ENCODE measurements at regions not wholly inside any gene's neighbourhood (a gene's known extent, or its start where the extent isn't known, plus 50 kb on each side); places are given as distances from the start of the nearest gene placed in this dataset.

DNA sequence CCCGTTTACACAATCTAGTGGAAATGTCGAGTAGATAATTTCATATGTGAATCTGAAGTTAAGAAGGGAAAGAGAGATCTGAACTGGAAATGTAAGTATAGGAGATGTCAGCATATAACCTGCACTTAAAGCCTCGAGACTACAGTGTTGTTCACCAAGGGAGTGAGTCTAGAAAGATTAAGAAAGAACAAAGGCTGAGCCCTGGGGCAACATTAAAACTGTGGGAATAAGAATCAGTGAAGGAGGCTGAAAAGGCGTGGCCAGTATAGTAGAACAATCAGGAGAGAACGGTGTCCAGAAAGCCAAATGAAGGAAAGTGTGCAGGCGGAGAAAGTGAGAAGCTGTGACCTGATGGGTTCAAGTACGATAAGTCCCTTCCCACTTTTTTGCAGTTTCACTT lies 118.8 kb upstream of the TENM3 start:
- DNase-seq = no peak

DNA sequence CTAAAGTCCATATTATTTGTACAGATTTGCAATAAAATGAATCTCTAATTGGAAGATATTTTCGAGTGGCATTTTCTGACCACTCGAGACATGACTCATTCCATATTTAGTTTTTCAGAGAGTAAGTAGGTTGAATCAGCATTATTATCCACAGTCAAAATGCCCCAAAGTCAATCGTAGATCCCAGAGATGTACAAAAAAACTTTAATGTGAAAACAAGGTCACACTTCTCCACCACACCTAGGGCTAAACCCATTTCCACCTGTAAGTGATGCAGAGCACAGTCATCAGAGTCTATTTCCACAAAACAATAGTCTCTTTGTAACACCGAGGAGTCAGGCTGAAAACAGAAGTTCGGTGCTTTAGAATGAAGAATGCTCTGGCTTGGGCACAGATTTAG lies 117.1 kb upstream of the TENM3 start:
- no peak for DNase-seq

DNA sequence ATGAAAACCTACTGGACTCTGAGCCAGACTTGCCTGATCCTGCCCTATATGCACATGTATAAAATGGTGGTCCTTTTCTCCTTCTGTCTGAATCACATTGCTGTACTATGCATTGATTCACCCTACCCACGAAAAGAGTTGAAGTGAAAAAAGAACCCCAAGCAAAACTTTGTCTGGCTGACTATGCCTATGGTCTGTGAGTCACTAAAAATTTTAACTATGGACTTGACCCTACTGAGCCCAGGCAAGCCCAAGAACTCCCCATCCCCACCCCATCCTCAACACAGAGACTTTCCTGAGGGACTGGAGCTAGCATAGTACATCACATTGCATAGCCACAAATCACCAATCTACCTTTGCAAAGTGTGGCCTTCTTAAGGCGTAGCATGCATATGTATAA lies 116.6 kb upstream of the TENM3 start:
- no peak for DNase-seq

DNA sequence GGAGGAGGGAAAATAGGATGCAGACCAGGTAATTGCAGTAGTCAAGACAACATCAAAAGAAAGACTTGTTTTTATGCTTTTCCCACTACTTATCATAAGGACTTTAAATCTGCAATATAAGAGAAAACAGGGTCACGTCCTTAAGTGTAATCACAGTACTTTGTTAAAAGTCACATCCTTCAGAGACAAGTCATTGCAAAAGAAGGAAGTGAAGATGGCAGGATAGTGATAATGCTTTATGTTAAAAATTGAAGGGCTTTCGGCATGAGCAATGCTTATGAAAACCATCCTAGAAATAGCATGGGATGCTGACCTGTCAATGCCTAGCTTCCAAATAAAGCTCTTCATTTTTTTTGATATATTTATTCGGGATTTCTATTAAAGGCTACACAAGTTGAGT lies 110.2 kb upstream of the TENM3 start:
- DNase-seq = no peak

GRCh38 chr4:182134261-182134660 lies 108.9 kb upstream of the TENM3 start:
- DNase-seq = no peak

- no peak for DNase-seq
Measured at GRCh38 chr4:182136201-182136600, 107.0 kb upstream of the TENM3 start.

DNA sequence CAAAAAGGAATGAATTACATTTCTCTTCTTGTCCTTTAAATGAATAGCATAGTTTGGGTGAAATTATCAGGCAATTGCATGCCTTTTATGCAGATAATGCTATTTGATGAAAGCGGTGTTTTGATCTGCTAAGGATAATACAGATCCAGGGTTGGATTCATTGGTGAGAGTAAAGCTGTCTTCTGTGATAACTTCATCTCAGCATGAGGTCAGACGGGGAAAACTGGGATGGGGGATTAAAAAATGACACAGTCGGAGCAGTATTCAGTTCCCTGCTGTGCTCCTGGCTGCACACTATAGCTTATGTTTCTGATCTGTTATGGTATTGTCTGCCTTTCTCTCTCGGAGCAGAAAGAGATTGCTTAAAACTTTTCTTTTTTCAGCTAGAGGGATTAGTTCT lies 105.9 kb upstream of the TENM3 start:
- no peak for DNase-seq

- DNase-seq = no peak
Measured at GRCh38 chr4:182139491-182139890, 103.7 kb upstream of the TENM3 start.

DNA sequence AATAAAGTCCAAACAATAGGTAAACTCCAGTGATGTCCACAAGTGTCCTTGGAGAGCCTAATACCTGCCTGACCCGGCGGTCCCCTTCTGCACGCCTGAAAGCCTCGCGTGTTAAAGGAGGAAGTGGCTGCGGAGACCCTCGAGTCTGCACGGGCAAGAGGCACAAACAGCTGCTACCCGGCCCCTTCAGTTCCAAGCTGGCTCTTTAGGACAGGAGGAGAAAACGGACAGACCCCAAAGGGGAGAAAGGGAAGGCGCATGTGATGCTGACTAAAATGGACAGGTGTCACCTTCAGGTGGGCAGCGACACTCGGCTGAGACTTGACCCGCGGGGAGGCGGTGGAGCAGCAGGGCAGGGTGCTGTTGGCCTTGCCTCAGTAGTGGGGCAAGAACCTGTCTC lies 102.7 kb upstream of the TENM3 start:
- no peak for DNase-seq

- no peak for DNase-seq
Measured at GRCh38 chr4:182141061-182141460, 102.1 kb upstream of the TENM3 start.

DNA sequence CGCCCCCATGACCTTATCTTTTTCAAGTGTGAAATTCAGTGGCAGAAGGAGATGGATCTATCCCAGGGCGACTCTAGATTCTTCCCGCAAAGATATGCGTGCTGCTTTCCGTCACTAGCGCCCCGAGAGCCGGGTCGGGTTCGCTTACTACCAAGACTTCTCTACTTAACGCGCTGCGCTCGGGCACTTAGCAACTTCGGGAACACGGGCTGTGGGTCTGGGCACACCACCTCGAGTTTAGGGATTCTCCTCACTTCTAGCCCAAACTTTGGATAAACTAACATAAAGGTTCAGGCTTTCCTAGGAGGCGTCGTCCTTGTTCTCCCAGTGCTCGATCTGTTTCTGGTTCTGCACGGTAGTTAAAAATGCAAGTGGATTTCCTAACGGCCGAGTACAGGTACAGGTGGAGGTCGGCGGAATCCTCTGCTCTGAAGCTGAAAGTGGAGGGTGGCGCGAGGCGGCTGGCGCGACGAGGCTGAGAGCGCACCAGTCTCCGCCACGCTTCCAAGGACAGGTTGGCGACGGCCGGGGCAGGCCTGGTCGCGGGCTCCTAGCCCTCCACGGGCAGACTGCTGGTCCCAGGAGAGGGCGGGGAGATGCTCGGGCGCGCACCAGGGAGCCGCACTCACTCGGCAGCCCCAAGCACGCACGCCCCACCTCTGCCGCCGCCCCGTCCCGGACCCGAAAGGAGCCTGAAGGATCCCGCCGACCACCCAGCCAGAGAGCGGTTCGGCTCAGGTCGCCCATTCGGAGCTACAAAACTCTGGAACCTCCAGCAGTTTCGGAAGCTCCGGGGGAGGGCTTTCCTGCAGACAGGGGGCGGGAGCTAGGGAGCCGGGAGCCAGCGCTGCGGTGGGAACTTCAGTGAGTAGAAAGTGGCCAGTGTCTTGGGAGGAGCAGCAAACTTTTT lies 100.8 kb upstream of the TENM3 start:
- no peak for DNase-seq

GRCh38 chr4:182143086-182143821 lies 99.9 kb upstream of the TENM3 start:
- DNase-seq = no peak

DNA sequence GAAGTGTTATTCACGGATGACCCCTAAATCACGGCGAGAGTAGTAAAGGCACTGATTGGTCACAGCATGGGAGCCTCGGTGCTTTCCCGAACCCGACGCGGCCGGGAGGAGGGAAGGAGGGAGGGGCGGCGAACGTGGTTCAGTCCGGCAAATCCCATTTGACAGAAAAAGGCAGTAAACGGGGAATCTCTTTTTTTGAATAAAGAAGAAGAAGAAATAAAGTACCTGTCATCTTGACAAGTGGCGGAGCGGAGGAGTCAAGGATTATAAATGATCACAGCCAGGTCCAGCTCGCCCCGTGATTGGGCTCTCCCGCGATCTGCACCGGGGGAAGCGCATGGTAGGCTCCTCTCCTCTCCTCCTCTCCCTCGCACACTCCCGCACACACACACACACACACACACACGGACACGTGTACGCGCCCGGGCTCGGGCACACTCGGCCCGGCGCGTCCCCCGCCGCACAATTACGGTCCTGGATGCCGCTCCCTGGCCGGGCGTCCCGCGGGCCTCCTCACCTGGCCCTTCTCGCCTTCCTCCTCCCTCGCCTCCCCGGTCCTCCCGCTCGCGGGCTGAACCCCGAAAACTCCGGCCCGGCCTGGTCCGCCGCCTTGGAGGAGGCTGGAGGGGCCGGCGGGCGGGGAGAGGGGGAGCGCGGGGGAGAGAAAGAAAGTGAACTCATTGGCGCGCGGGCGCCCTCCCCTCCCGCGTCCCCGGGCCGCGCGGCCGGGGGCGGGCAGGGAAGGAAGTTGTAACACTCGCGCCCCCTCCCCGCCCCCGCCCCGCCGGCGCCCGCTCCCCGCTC lies 99.2 kb upstream of the TENM3 start:
- peak; percentile 14 for DNase-seq

DNA sequence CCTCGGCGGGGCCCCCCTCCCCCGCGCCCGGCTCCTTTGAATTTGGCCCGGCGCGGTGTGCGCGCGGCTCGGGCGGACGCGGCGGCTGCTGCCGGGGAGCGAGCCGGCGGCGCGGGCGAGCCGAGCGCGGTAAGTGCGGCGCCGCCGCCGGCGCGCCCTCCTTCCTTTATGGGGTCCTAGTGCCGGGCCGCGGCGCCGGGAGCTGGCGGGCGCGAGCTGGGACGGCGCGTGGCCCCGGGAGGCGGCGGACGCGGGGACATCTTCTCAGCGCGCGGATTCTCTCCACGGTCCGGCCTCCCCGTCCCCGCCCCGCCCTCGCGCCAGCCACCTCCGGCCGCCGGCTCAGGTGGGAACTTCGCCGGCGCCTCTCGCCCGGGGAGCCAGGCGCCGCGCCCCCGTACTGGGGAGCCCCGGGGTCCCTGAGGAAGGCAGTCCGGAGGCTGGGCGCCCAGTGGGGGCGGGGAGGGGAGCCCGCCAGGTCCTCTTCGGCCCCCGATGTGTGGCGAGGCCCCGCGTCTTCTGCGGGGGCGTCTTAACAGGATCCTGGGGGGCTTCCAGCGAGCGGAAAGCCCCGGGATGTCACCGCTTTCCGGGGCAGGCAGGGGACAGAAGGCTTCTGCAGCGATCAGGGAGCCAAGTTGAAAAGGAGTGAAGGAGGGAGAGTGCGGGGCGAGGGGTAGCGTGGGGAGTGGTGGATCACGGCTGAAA lies 98.4 kb upstream of the TENM3 start:
- DNase-seq = no peak

GRCh38 chr4:182145334-182145905 lies 97.8 kb upstream of the TENM3 start:
- DNase-seq = no peak

GRCh38 chr4:182147391-182147790 lies 95.8 kb upstream of the TENM3 start:
- no peak for DNase-seq

DNA sequence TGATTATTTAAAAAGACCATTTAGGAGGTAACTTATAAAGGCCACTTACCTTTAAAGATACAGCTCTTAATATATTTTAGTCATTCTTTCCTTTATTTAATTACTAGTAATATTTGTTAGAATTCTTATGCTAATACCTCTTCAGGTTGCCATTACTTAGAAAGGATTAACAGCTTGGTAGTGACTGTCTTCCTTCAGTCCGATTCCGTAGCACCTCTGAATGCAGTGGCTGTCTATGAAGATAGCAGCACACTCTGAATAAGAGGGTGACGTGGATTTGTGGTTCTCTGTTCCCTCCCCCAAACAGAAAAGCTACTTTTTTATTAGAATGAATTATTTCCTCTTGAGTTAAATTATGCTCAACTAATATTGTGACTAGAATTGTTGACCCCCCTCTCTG lies 92.6 kb upstream of the TENM3 start:
- no peak for DNase-seq

DNA sequence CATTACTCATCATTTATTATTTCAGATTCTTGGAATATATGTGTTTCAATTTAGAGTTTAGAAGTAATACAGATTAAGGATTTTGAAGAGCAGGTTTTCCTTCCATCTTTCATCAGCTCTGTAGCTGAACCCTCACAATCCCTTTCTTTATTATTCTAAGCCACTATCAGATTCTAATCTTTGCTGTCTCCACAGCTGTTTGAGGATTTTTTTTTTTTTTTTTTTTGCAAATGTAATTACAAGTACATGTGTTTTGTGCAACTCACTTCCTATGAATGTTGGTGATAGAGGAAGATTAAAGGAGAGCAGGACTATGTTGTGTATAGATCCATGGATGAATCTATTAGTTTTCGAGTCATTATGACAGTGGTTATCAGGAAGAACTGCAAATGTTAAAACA lies 87.4 kb upstream of the TENM3 start:
- DNase-seq = no peak

- DNase-seq = no peak
Measured at GRCh38 chr4:182163180-182163579, 80.0 kb upstream of the TENM3 start.

DNA sequence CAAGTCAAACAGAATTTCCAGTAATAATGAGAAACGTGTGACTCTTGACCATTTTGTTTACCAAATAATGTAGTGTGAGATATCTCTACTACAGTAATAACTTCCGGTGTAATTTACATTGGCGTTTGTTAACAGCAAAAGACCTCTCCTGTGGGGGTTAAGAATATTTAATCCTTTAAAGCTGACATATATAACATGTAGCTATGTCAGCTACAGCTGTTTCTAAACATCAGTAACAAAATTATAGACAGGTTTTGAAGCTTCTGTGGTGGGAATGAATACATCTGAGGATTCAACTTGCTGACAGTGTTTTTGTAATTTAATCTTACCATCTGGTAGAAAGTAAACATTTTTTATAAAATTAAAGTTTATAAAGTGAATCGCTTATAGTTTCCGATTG lies 73.6 kb upstream of the TENM3 start:
- DNase-seq = no peak

DNA sequence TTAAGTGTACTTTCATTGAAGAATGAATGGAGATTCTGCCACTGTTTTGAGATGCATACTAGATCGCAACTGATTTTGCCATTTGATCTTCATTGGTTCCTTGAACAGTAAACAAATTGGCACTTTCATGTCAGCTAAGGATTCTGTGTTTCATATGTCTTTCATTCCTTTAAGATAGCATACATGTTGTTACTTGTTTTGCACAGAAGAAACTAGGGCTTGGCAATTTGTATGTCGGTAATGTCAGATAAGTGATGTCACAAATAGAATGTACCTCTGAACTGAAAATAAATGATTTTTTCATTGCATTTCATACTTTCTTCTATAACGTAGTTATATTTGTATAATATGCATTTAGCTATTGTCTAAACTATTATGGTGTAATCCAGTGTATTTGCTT lies 73.2 kb upstream of the TENM3 start:
- DNase-seq = no peak

DNA sequence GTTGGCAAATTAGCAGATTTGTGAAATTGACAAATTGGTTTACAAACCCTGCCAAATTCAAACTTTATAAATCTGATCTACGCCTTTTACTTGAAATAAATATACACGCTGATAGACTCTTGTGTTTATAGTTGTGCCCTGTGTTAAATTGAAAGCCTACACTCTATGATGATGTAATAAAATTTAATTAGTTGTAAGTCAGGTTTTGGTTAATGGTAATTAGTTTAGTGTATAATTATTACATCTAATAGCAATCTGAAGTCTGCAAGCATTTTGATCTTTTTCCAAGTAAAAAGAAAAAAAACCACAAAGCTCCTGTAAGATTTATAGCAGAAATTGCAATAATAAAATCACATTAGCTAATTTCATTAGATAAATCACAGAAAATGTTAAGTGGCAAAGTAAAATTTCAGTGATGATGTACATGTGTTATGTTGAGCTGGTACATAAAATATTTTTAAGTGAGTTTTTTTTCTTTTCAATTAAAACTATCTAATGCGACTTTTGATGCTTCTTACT lies 72.7 kb upstream of the TENM3 start:
- no peak for DNase-seq
